ENCODE measurements at regions not wholly inside any gene's neighbourhood (a gene's known extent, or its start where the extent isn't known, plus 50 kb on each side); places are given as distances from the start of the nearest gene placed in this dataset.

GRCh38 chr7:17041324-17041723 is 159.5 kb upstream of the AGR3 start:
- TF ChIP-seq CTCF (IDR thresholded peaks at IDR 0.05; ENCODE audit: insufficient read depth, low read depth, low read length) (no peak), EZH2 (IDR thresholded peaks at IDR 0.05; ENCODE audit: insufficient read depth, low read length) (no peak)
